ENCODE measurements at regions not wholly inside any gene's neighbourhood (a gene's known extent, or its start where the extent isn't known, plus 50 kb on each side); places are given as distances from the start of the nearest gene placed in this dataset.

DNA sequence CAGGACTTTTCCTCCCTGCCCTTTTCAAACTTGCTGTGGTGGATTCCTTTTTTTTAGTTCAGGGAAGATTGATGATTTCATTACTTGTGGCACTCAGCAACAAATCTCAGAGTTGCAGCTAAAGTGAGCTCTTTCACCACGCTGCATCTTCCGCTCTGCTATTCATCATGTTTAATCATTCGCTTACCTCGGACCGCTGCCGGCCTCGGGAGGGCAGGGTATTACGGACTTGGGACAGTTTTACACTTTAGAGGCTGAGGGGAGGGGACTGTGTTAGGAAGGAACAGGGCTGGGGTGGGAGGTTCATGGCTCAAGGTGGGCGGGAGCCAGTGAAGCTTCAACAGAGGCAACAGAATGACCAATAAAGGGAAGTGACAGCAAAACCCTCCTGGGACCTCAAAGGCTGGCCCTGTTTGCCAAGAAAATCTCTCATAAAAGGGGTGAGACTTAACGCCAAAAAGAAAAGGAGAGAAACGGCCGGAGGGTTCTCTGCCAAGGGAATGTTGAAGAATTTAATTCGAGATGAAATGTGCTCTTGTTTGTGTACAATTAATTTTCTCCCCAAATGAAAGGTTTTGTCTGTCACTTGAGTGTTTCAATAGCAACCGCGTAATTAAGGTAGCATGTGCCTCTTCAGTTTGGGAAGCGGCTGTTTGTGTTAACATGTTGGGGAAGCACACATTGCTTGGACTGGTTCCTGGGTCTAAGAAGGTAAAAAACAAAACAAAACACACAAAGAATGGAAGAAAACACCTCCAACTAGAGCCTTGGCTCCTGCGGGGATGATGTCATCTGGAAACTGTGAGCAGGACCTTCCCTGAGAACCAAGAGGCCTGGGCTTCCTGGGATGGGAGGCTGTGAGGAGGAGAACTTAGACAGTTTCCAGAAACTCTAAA, 72.5 kb upstream of the SULF2 start:
- peaks cover 5% of the 10 kb centered on the region for H3K4me1 ChIP-seq (ENCODE audit: insufficient read depth, insufficient read length)
- no peaks in the 10 kb centered on the region for H3K36me3 ChIP-seq (ENCODE audit: insufficient read depth, insufficient read length, low read length)
- H3K9me3 ChIP-seq (ENCODE audit: insufficient read depth, low read length), result peaks cover 5% of the 10 kb centered on the region; the same call in 1 of the 2 replicates
- no peak overlapping the region for H3K4me3 ChIP-seq (ENCODE audit: insufficient read length, low read depth)
- no peaks in the 10 kb centered on the region for H3K27me3 ChIP-seq (ENCODE audit: insufficient read depth, insufficient read length)
- no peak overlapping the region for H3K9ac ChIP-seq (ENCODE audit: insufficient read length, low read depth)
- DNase-seq (ENCODE audit: low read depth, low spot score), result no peak
- TF ChIP-seq ZNF274 (IDR thresholded peaks at IDR 0.05; ENCODE audit: low read depth, low read length) (no peak), YY1 (IDR thresholded peaks at IDR 0.05; ENCODE audit: insufficient read depth, insufficient read length) (no peak), SUZ12 (IDR thresholded peaks at IDR 0.05; ENCODE audit: extremely low read depth, insufficient read depth, insufficient read length) (no peak)

DNA sequence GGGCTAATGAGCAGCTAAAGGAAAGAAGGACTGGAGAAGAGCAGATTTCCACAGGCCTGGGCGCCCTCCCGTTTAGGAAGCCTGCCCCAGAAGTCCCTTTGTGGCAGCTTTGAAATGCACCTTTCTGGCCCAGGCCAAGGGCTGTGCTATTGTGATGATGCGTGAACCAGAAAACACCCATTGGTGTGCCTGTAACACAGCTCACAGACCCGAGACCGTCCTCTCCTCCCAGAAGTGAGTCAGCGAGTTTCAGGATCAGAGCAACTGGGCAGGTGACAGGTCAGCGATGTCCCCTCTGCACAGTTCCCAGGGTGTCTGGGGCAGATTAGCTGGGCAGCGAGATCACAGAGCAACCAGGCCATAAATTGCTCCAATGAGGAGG, 71.9 kb upstream of the SULF2 start:
- H3K9ac ChIP-seq (ENCODE audit: insufficient read length, low read depth), result no peak overlapping the region

DNA sequence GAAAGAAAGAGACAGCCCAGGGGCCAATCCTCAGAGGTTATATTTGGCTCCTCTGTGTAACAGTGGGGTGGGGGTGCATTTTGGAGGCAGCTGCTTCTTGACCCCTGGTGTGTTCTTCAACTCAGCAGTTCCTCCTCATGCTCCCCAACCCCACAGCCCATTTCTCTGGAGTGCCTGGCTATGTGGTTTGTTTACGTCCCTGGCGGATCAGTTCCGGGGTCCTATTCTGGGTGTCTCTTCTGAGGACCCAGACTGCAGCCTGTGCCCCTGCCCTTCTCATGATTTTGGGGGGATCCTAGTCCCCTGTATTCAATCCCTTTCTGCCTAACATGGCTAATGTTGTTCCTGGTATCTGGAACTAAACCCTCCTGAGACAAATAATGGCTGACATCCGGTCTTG, 70.5 kb upstream of the SULF2 start:
- no peak overlapping the region for H3K9ac ChIP-seq (ENCODE audit: insufficient read length, low read depth)
- H3K36me3 ChIP-seq (ENCODE audit: insufficient read depth, insufficient read length, low read length), result no peaks in the 10 kb centered on the region
- no peak overlapping the region for H3K4me3 ChIP-seq (ENCODE audit: insufficient read length, low read depth)
- peaks cover 9% of the 10 kb centered on the region; the same call in 1 of the 2 replicates for H3K9me3 ChIP-seq (ENCODE audit: insufficient read depth, low read length)
- peaks cover 5% of the 10 kb centered on the region for H3K4me1 ChIP-seq (ENCODE audit: insufficient read depth, insufficient read length)
- H3K27me3 ChIP-seq (ENCODE audit: insufficient read depth, insufficient read length), result no peaks in the 10 kb centered on the region
- DNase-seq (ENCODE audit: low read depth, low spot score), result no peak
- TF ChIP-seq ZNF274 (IDR thresholded peaks at IDR 0.05; ENCODE audit: low read depth, low read length) (no peak), SUZ12 (IDR thresholded peaks at IDR 0.05; ENCODE audit: extremely low read depth, insufficient read depth, insufficient read length) (no peak), YY1 (IDR thresholded peaks at IDR 0.05; ENCODE audit: insufficient read depth, insufficient read length) (no peak)

More for the DNA sequence above, 71.9 kb upstream of the SULF2 start:
- H3K4me1 ChIP-seq (ENCODE audit: insufficient read depth, insufficient read length), result peaks cover 5% of the 10 kb centered on the region
- no peaks in the 10 kb centered on the region for H3K27me3 ChIP-seq (ENCODE audit: insufficient read depth, insufficient read length)
- H3K9me3 ChIP-seq (ENCODE audit: insufficient read depth, low read length), result peaks cover 9% of the 10 kb centered on the region; the same call in 1 of the 2 replicates
- H3K4me3 ChIP-seq (ENCODE audit: insufficient read length, low read depth), result no peak overlapping the region
- TF ChIP-seq YY1 (IDR thresholded peaks at IDR 0.05; ENCODE audit: insufficient read depth, insufficient read length) (no peak), SUZ12 (IDR thresholded peaks at IDR 0.05; ENCODE audit: extremely low read depth, insufficient read depth, insufficient read length) (no peak), ZNF274 (IDR thresholded peaks at IDR 0.05; ENCODE audit: low read depth, low read length) (no peak)
- no peak for DNase-seq (ENCODE audit: low read depth, low spot score)
- H3K36me3 ChIP-seq (ENCODE audit: insufficient read depth, insufficient read length, low read length), result no peaks in the 10 kb centered on the region

DNA sequence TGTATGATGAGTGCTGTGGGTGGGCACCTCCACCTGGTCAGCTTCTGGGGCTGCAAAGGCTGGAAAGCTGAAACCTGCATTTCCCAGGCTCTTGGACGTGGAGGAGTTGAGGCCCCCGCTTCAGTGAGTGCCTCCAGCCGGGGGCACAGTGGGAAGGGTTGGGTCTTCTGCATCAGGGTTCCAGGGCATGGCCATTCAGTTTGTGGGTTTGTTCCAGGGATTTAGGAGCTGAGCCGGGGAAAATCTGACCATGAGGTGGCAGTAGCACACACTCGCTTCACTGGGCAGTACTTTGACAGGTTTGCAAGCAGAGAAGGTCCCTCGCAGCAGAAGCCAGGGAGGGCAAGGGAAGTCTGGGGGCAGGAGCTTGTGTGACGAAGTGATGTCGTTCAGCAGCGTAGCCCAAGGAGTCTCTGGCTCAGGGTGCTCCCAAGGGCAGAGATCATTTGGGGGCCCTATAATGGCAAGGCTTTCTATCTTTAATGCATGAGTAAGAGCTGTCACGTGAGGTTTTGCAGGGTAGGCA, 69.5 kb upstream of the SULF2 start:
- TF ChIP-seq ZNF274 (IDR thresholded peaks at IDR 0.05; ENCODE audit: low read depth, low read length) (no peak), YY1 (IDR thresholded peaks at IDR 0.05; ENCODE audit: insufficient read depth, insufficient read length) (no peak), SUZ12 (IDR thresholded peaks at IDR 0.05; ENCODE audit: extremely low read depth, insufficient read depth, insufficient read length) (no peak)
- Histone ChIP-seq H3K4me1 (ENCODE audit: insufficient read depth, insufficient read length) (peaks cover 5% of the 10 kb centered on the region), H3K9me3 (ENCODE audit: insufficient read depth, low read length) (peaks cover 9% of the 10 kb centered on the region; the same call in 1 of the 2 replicates), H3K27me3 (ENCODE audit: insufficient read depth, insufficient read length) (no peaks in the 10 kb centered on the region), H3K9ac (ENCODE audit: insufficient read length, low read depth) (no peak overlapping the region), H3K4me3 (ENCODE audit: insufficient read length, low read depth) (no peak overlapping the region), H3K36me3 (ENCODE audit: insufficient read depth, insufficient read length, low read length) (no peaks in the 10 kb centered on the region)
- peak; percentile 64 for DNase-seq (ENCODE audit: low read depth, low spot score)

GRCh38 chr20:47851774-47852173, 66.5 kb upstream of the SULF2 start:
- no peak for DNase-seq (ENCODE audit: low read depth, low spot score)
- H3K27me3 ChIP-seq (ENCODE audit: insufficient read depth, insufficient read length), result no peaks in the 10 kb centered on the region
- H3K4me1 ChIP-seq (ENCODE audit: insufficient read depth, insufficient read length), result no peaks in the 10 kb centered on the region
- peaks cover 9% of the 10 kb centered on the region; the same call in 1 of the 2 replicates for H3K9me3 ChIP-seq (ENCODE audit: insufficient read depth, low read length)
- no peak for TF ChIP-seq YY1 (IDR thresholded peaks at IDR 0.05; ENCODE audit: insufficient read depth, insufficient read length)
- no peak for TF ChIP-seq SUZ12 (IDR thresholded peaks at IDR 0.05; ENCODE audit: extremely low read depth, insufficient read depth, insufficient read length)
- no peak for TF ChIP-seq ZNF274 (IDR thresholded peaks at IDR 0.05; ENCODE audit: low read depth, low read length)
- no peak overlapping the region for H3K4me3 ChIP-seq (ENCODE audit: insufficient read length, low read depth)
- H3K36me3 ChIP-seq (ENCODE audit: insufficient read depth, insufficient read length, low read length), result no peaks in the 10 kb centered on the region
- no peak overlapping the region for H3K9ac ChIP-seq (ENCODE audit: insufficient read length, low read depth)

- DNase-seq (ENCODE audit: low read depth, low spot score), result no peak
- 0 out of 2 replicates have a peak, but pooled peaks cover 4% of the 10 kb centered on the region for H3K9me3 ChIP-seq (ENCODE audit: insufficient read depth, low read length)
- H3K4me3 ChIP-seq (ENCODE audit: insufficient read length, low read depth), result no peak overlapping the region
- no peaks in the 10 kb centered on the region for H3K27me3 ChIP-seq (ENCODE audit: insufficient read depth, insufficient read length)
- peaks cover 6% of the 10 kb centered on the region for H3K4me1 ChIP-seq (ENCODE audit: insufficient read depth, insufficient read length)
- TF ChIP-seq SUZ12 (IDR thresholded peaks at IDR 0.05; ENCODE audit: extremely low read depth, insufficient read depth, insufficient read length), result no peak
- TF ChIP-seq YY1 (IDR thresholded peaks at IDR 0.05; ENCODE audit: insufficient read depth, insufficient read length), result no peak
- no peak for TF ChIP-seq ZNF274 (IDR thresholded peaks at IDR 0.05; ENCODE audit: low read depth, low read length)
- no peak overlapping the region for H3K9ac ChIP-seq (ENCODE audit: insufficient read length, low read depth)
- no peaks in the 10 kb centered on the region for H3K36me3 ChIP-seq (ENCODE audit: insufficient read depth, insufficient read length, low read length)
These were observed 64.9 kb upstream of the SULF2 start for GRCh38 chr20:47850146-47850545.

DNA sequence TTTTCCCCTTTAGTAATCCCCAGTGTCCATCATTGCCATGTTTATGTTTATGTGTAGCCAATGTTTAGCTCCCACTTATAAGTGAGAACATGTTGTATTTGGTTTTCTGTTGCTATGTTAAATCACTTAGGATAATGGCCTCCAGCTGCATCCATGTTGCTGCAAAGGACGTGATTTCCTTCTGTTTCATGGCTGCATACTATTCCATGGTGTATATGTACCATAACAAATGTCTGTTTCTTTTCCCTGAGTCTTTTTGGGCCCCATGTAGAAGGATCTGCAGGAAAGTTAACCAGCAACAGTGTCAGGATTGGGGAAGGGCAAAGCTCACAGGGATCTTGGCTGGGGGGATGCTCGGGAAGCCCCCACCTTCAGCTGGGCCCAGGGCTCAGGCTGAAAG, 64.3 kb upstream of the SULF2 start:
- Histone ChIP-seq H3K4me1 (ENCODE audit: insufficient read depth, insufficient read length) (peaks cover 6% of the 10 kb centered on the region), H3K9ac (ENCODE audit: insufficient read length, low read depth) (no peak overlapping the region)

More for the DNA sequence above, 64.3 kb upstream of the SULF2 start:
- Histone ChIP-seq H3K4me3 (ENCODE audit: insufficient read length, low read depth) (no peak overlapping the region), H3K36me3 (ENCODE audit: insufficient read depth, insufficient read length, low read length) (no peaks in the 10 kb centered on the region), H3K9me3 (ENCODE audit: insufficient read depth, low read length) (0 out of 2 replicates have a peak, but pooled peaks cover 4% of the 10 kb centered on the region), H3K27me3 (ENCODE audit: insufficient read depth, insufficient read length) (no peaks in the 10 kb centered on the region)
- no peak for DNase-seq (ENCODE audit: low read depth, low spot score)
- TF ChIP-seq ZNF274 (IDR thresholded peaks at IDR 0.05; ENCODE audit: low read depth, low read length) (no peak), YY1 (IDR thresholded peaks at IDR 0.05; ENCODE audit: insufficient read depth, insufficient read length) (no peak), SUZ12 (IDR thresholded peaks at IDR 0.05; ENCODE audit: extremely low read depth, insufficient read depth, insufficient read length) (no peak)
